ENCODE measurements at regions not wholly inside any gene's neighbourhood (a gene's known extent, or its start where the extent isn't known, plus 50 kb on each side); places are given as distances from the start of the nearest gene placed in this dataset.

GRCh38 chr9:86503314-86503713 lies 149.1 kb upstream of the TUT7 start:
- Histone ChIP-seq H3K36me3 (ENCODE audit: control insufficient read depth in 3 of 3, insufficient read depth in 3 of 3, low read length in 3 of 3) (no peaks in the 10 kb centered on the region), H3K27me3 (ENCODE audit: control insufficient read depth in 3 of 3, insufficient read depth in 3 of 3, low read length in 3 of 3) (no peaks in the 10 kb centered on the region), H3K4me1 (ENCODE audit: control insufficient read depth in 3 of 3, insufficient read depth in 3 of 3, low read length in 3 of 3) (peaks cover 0 to 7% (median 4%) of the 10 kb centered on the region in 3 donors), H3K4me3 (ENCODE audit: low read length in 3 of 3) (no peak overlapping the region), H3K9ac (ENCODE audit: low read depth in 1 of 3, low read length in 3 of 3) (no peak overlapping the region), H3K27ac (ENCODE audit: low read depth, low read length) (no peak overlapping the region), H3K9me3 (ENCODE audit: control insufficient read depth in 3 of 3, low read length in 3 of 3) (no peaks in the 10 kb centered on the region)

GRCh38 chr9:86500667-86501435 lies 146.6 kb upstream of the TUT7 start:
- Histone ChIP-seq H3K9me3 (ENCODE audit: control insufficient read depth in 3 of 3, low read length in 3 of 3) (no peaks in the 10 kb centered on the region), H3K9ac (ENCODE audit: low read depth in 1 of 3, low read length in 3 of 3) (no peak overlapping the region), H3K27ac (ENCODE audit: low read depth, low read length) (peak overlapping the region; percentile 57), H3K27me3 (ENCODE audit: control insufficient read depth in 3 of 3, insufficient read depth in 3 of 3, low read length in 3 of 3) (no peaks in the 10 kb centered on the region), H3K4me3 (ENCODE audit: low read length in 3 of 3) (no peak overlapping the region), H3K4me1 (ENCODE audit: control insufficient read depth in 3 of 3, insufficient read depth in 3 of 3, low read length in 3 of 3) (peaks cover 0 to 7% (median 4%) of the 10 kb centered on the region in 3 donors), H3K36me3 (ENCODE audit: control insufficient read depth in 3 of 3, insufficient read depth in 3 of 3, low read length in 3 of 3) (no peaks in the 10 kb centered on the region)

- Histone ChIP-seq H3K27ac (ENCODE audit: low read depth, low read length) (no peak overlapping the region), H3K36me3 (ENCODE audit: control insufficient read depth in 3 of 3, insufficient read depth in 3 of 3, low read length in 3 of 3) (no peaks in the 10 kb centered on the region), H3K4me3 (ENCODE audit: low read length in 3 of 3) (no peak overlapping the region), H3K9me3 (ENCODE audit: control insufficient read depth in 3 of 3, low read length in 3 of 3) (no peaks in the 10 kb centered on the region), H3K9ac (ENCODE audit: low read depth in 1 of 3, low read length in 3 of 3) (no peak overlapping the region), H3K4me1 (ENCODE audit: control insufficient read depth in 3 of 3, insufficient read depth in 3 of 3, low read length in 3 of 3) (peaks cover 0 to 7% (median 4%) of the 10 kb centered on the region in 3 donors), H3K27me3 (ENCODE audit: control insufficient read depth in 3 of 3, insufficient read depth in 3 of 3, low read length in 3 of 3) (no peaks in the 10 kb centered on the region)
These were observed 145.8 kb upstream of the TUT7 start for GRCh38 chr9:86500031-86500430.

DNA sequence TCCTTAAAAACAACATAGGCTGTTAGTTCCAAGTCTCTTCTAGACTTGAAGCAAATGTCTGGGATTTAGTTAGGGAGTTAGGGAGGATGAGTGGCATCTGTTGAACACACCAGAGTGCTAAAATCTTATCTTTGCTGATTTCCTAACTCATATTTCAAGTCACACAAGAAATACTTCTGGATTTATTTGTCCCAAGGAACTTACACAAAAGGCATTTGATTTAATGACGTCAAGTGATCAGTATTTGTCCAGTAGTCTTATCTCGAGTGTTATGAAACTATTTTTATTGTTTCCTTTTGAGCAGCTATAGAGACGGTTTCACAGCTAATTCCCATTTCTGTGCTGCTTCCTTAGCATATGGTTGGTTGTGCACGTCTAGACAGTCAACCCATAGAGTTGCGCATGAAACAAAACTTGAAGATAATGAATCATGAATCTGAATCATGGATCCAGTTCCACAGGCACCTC lies 140.5 kb upstream of the TUT7 start:
- Histone ChIP-seq H3K4me1 (ENCODE audit: control insufficient read depth in 3 of 3, insufficient read depth in 3 of 3, low read length in 3 of 3) (no peaks in the 10 kb centered on the region), H3K27ac (ENCODE audit: low read depth, low read length) (no peak overlapping the region), H3K36me3 (ENCODE audit: control insufficient read depth in 3 of 3, insufficient read depth in 3 of 3, low read length in 3 of 3) (no peaks in the 10 kb centered on the region), H3K4me3 (ENCODE audit: low read length in 3 of 3) (no peak overlapping the region), H3K27me3 (ENCODE audit: control insufficient read depth in 3 of 3, insufficient read depth in 3 of 3, low read length in 3 of 3) (no peaks in the 10 kb centered on the region), H3K9ac (ENCODE audit: low read depth in 1 of 3, low read length in 3 of 3) (no peak overlapping the region), H3K9me3 (ENCODE audit: control insufficient read depth in 3 of 3, low read length in 3 of 3) (no peaks in the 10 kb centered on the region)

GRCh38 chr9:86491468-86492266 lies 137.5 kb upstream of the TUT7 start:
- no peak overlapping the region for H3K9ac ChIP-seq (ENCODE audit: low read depth in 1 of 3, low read length in 3 of 3)
- no peaks in the 10 kb centered on the region for H3K4me1 ChIP-seq (ENCODE audit: control insufficient read depth in 3 of 3, insufficient read depth in 3 of 3, low read length in 3 of 3)
- no peaks in the 10 kb centered on the region for H3K9me3 ChIP-seq (ENCODE audit: control insufficient read depth in 3 of 3, low read length in 3 of 3)
- no peak overlapping the region for H3K27ac ChIP-seq (ENCODE audit: low read depth, low read length)
- H3K27me3 ChIP-seq (ENCODE audit: control insufficient read depth in 3 of 3, insufficient read depth in 3 of 3, low read length in 3 of 3) = peaks cover 0 to 2% (median 0%) of the 10 kb centered on the region in 3 donors
- no peak overlapping the region for H3K4me3 ChIP-seq (ENCODE audit: low read length in 3 of 3)
- no peaks in the 10 kb centered on the region for H3K36me3 ChIP-seq (ENCODE audit: control insufficient read depth in 3 of 3, insufficient read depth in 3 of 3, low read length in 3 of 3)

- H3K4me1 ChIP-seq (ENCODE audit: control insufficient read depth in 3 of 3, insufficient read depth in 3 of 3, low read length in 3 of 3) = peaks cover 0 to 6% (median 0%) of the 10 kb centered on the region in 3 donors
- H3K36me3 ChIP-seq (ENCODE audit: control insufficient read depth in 3 of 3, insufficient read depth in 3 of 3, low read length in 3 of 3) = no peaks in the 10 kb centered on the region
- H3K9ac ChIP-seq (ENCODE audit: low read depth in 1 of 3, low read length in 3 of 3) = no peak overlapping the region
- H3K9me3 ChIP-seq (ENCODE audit: control insufficient read depth in 3 of 3, low read length in 3 of 3) = no peaks in the 10 kb centered on the region
- peaks cover 0 to 2% (median 0%) of the 10 kb centered on the region in 3 donors for H3K27me3 ChIP-seq (ENCODE audit: control insufficient read depth in 3 of 3, insufficient read depth in 3 of 3, low read length in 3 of 3)
- no peak overlapping the region for H3K4me3 ChIP-seq (ENCODE audit: low read length in 3 of 3)
- H3K27ac ChIP-seq (ENCODE audit: low read depth, low read length) = no peak overlapping the region
These were observed 134.6 kb upstream of the TUT7 start for GRCh38 chr9:86488794-86489193.

DNA sequence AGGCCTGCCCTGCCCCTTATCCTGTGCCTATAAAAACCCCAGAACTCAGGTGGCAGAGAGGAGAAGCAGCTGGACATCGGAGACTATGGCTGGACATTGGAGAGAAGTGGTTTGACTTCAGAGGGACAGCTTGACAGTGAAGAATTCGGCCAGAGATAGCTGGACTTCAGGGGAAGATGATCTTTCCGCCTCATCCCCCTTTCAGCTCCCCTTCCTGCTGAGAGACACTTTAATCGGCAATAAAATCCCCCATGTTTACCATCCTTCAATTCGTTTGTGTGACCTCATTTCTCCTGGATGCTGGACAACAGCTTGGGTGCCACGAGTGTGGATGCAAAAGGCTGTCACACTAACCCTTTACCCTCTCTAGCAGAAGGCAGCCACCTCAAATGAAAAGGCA lies 134.1 kb upstream of the TUT7 start:
- Histone ChIP-seq H3K36me3 (ENCODE audit: control insufficient read depth in 3 of 3, insufficient read depth in 3 of 3, low read length in 3 of 3) (no peaks in the 10 kb centered on the region), H3K9me3 (ENCODE audit: control insufficient read depth in 3 of 3, low read length in 3 of 3) (no peaks in the 10 kb centered on the region), H3K27me3 (ENCODE audit: control insufficient read depth in 3 of 3, insufficient read depth in 3 of 3, low read length in 3 of 3) (peaks cover 0 to 2% (median 0%) of the 10 kb centered on the region in 3 donors), H3K27ac (ENCODE audit: low read depth, low read length) (no peak overlapping the region), H3K9ac (ENCODE audit: low read depth in 1 of 3, low read length in 3 of 3) (no peak overlapping the region), H3K4me3 (ENCODE audit: low read length in 3 of 3) (no peak overlapping the region), H3K4me1 (ENCODE audit: control insufficient read depth in 3 of 3, insufficient read depth in 3 of 3, low read length in 3 of 3) (peaks cover 0 to 6% (median 0%) of the 10 kb centered on the region in 3 donors)

DNA sequence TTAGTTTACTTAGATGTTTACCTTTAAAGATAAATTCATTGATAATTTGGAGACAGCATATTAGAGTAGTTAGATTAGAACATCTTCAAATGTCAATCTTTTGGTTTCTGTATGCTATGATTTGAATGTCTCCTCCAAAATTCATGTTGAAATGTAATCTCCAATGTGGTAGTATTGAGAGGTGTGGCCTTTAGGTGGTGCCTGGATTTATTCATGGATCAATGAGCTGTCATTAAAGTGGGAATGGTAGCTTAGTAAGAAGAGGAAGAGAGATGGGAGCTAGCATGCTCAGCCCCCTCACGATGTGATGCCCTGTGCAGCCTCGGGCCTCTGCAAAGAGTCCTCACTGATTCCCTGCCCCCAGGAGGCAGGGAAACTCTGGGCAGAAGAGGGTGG lies 133.6 kb upstream of the TUT7 start:
- no peak overlapping the region for H3K4me3 ChIP-seq (ENCODE audit: low read length in 3 of 3)
- H3K36me3 ChIP-seq (ENCODE audit: control insufficient read depth in 3 of 3, insufficient read depth in 3 of 3, low read length in 3 of 3) = no peaks in the 10 kb centered on the region
- no peak overlapping the region for H3K9ac ChIP-seq (ENCODE audit: low read depth in 1 of 3, low read length in 3 of 3)
- H3K27me3 ChIP-seq (ENCODE audit: control insufficient read depth in 3 of 3, insufficient read depth in 3 of 3, low read length in 3 of 3) = peaks cover 0 to 2% (median 0%) of the 10 kb centered on the region in 3 donors
- H3K27ac ChIP-seq (ENCODE audit: low read depth, low read length) = no peak overlapping the region
- peaks cover 0 to 6% (median 0%) of the 10 kb centered on the region in 3 donors for H3K4me1 ChIP-seq (ENCODE audit: control insufficient read depth in 3 of 3, insufficient read depth in 3 of 3, low read length in 3 of 3)
- H3K9me3 ChIP-seq (ENCODE audit: control insufficient read depth in 3 of 3, low read length in 3 of 3) = no peaks in the 10 kb centered on the region

DNA sequence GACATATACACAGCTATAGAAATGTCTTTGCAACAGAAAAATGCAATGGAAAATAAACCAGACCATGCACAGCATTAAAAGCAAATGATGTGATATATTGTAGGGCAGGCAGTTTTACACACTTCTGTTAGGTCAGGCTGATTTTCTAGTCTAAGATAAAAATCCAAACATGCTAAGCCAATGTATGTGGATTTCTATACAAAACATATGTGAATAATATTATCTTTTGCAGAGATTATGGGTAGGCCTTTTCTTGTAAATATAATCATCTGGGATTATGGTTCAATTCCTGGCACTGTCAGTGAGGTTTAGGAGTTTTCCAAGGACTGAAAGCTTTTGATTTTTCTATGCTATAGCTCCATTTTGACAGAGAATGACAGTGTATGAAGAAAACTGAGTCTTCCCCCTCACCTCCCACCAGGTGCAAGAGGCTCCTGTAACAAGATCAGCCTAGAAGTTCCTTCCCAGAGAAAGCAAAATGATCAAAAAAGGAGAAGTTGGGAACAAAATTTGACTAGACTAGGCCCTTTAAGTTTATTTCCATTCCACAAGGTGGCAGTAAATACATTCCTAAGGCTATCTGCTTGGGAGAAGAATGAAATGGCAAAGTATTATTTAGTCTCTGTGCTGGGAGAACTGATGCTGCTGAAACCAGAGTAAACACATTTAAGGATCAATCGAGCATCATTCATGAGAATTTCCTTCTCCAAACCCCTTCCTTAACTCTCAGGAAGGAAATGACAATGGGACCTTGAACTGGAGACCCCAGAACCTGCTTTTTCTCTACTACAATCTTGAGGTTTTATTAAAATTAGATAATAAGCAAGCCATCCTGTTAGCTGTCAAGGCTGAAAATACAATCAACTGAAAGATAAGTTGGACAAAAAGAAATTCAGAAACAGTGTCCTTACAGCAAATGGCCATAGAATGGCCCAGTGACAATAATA lies 133.0 kb upstream of the TUT7 start:
- no peak overlapping the region for H3K27ac ChIP-seq (ENCODE audit: low read depth, low read length)
- no peak overlapping the region for H3K4me3 ChIP-seq (ENCODE audit: low read length in 3 of 3)
- peaks cover 0 to 2% (median 0%) of the 10 kb centered on the region in 3 donors for H3K27me3 ChIP-seq (ENCODE audit: control insufficient read depth in 3 of 3, insufficient read depth in 3 of 3, low read length in 3 of 3)
- no peak overlapping the region for H3K9ac ChIP-seq (ENCODE audit: low read depth in 1 of 3, low read length in 3 of 3)
- peaks cover 0 to 6% (median 0%) of the 10 kb centered on the region in 3 donors for H3K4me1 ChIP-seq (ENCODE audit: control insufficient read depth in 3 of 3, insufficient read depth in 3 of 3, low read length in 3 of 3)
- no peaks in the 10 kb centered on the region for H3K9me3 ChIP-seq (ENCODE audit: control insufficient read depth in 3 of 3, low read length in 3 of 3)
- no peaks in the 10 kb centered on the region for H3K36me3 ChIP-seq (ENCODE audit: control insufficient read depth in 3 of 3, insufficient read depth in 3 of 3, low read length in 3 of 3)
